GM18508 (cell line): ENCODE measurements at regions not wholly inside any gene's neighbourhood (a gene's known extent, or its start where the extent isn't known, plus 50 kb on each side); places are given as distances from the start of the nearest gene placed in this dataset.
A peak's percentile ranks its signal among the peaks of the same experiment; 100 is the strongest.

ENCODE experiments used
- ATAC-seq: cut with Tn5 transposase; IDR thresholded peaks from one replicate; pipeline ENCODE4 v1.9.1; 2021; ENCODE audit warnings: moderate number of reproducible peaks; ENCODE audit not compliant: insufficient read depth, unreplicated experiment

- ATAC-seq = no peak
Measured at GRCh38 chr4:125734504-125734903, 419.7 kb downstream of the FAT4 start.

GRCh38 chr4:125735102-125735501 is 420.3 kb downstream of the FAT4 start:
- no peak for ATAC-seq

- ATAC-seq = no peak
Measured at GRCh38 chr4:125736057-125736456, 421.3 kb downstream of the FAT4 start.

GRCh38 chr4:125739760-125740159 is 425.0 kb downstream of the FAT4 start:
- ATAC-seq = no peak

GRCh38 chr4:125741825-125742452 is 427.2 kb downstream of the FAT4 start:
- no peak for ATAC-seq

GRCh38 chr4:125744891-125745364 is 430.2 kb downstream of the FAT4 start:
- no peak for ATAC-seq

GRCh38 chr4:125749354-125749753 is 434.6 kb downstream of the FAT4 start:
- ATAC-seq = no peak

GRCh38 chr4:125750399-125750798 is 435.6 kb downstream of the FAT4 start:
- ATAC-seq = no peak

- no peak for ATAC-seq
Measured at GRCh38 chr4:125750828-125751466, 436.2 kb downstream of the FAT4 start.

GRCh38 chr4:125758438-125758837 is 443.7 kb downstream of the FAT4 start:
- no peak for ATAC-seq

- no peak for ATAC-seq
Measured at GRCh38 chr4:125760201-125760819, 445.6 kb downstream of the FAT4 start.

GRCh38 chr4:125760956-125761355 is 446.2 kb downstream of the FAT4 start:
- ATAC-seq = no peak

GRCh38 chr4:125762537-125762936 is 447.8 kb downstream of the FAT4 start:
- no peak for ATAC-seq

GRCh38 chr4:125765941-125766340 is 451.2 kb downstream of the FAT4 start:
- ATAC-seq = no peak

- ATAC-seq = no peak
Measured at GRCh38 chr4:125770814-125771398, 456.2 kb downstream of the FAT4 start.

GRCh38 chr4:125772680-125773079 is 457.9 kb downstream of the FAT4 start:
- ATAC-seq = peak; percentile 62

- ATAC-seq = no peak
Measured at GRCh38 chr4:125773502-125773901, 458.7 kb downstream of the FAT4 start.

- no peak for ATAC-seq
Measured at GRCh38 chr4:125773931-125774330, 459.2 kb downstream of the FAT4 start.

- no peak for ATAC-seq
Measured at GRCh38 chr4:125776146-125776545, 461.4 kb downstream of the FAT4 start.

- ATAC-seq = no peak
Measured at GRCh38 chr4:125780164-125780563, 465.4 kb downstream of the FAT4 start.

- no peak for ATAC-seq
Measured at GRCh38 chr4:125780747-125781146, 466.0 kb downstream of the FAT4 start.
